ENCODE measurements at regions not wholly inside any gene's neighbourhood (a gene's known extent, or its start where the extent isn't known, plus 50 kb on each side); places are given as distances from the start of the nearest gene placed in this dataset.

- TF ChIP-seq CTCF (IDR thresholded peaks at IDR 0.05 in 8 of 11, conservative IDR thresholded peaks at IDR 0.05 in 3 of 11) (no peak), POLR2AphosphoS5 (IDR thresholded peaks at IDR 0.05) (no peak), POLR2A (IDR thresholded peaks at IDR 0.05) (no peak)
Measured at GRCh38 chr1:25031601-25031965, 101.5 kb upstream of the RUNX3 start.

All from spleen (tissue), 7 donors.